IPS-NIHi7 (cell line): ENCODE measurements at regions not wholly inside any gene's neighbourhood (a gene's known extent, or its start where the extent isn't known, plus 50 kb on each side); places are given as distances from the start of the nearest gene placed in this dataset.

Experiments used
- DNase-seq: peaks from one replicate; pipeline ENCODE4 v3.0.0; 2012; ENCODE audit warnings: mixed read lengths; ENCODE audit errors: extremely low spot score

GRCh38 chr4:57249083-57249482, 138.9 kb upstream of the IGFBP7 start:
- no peak for DNase-seq

DNA sequence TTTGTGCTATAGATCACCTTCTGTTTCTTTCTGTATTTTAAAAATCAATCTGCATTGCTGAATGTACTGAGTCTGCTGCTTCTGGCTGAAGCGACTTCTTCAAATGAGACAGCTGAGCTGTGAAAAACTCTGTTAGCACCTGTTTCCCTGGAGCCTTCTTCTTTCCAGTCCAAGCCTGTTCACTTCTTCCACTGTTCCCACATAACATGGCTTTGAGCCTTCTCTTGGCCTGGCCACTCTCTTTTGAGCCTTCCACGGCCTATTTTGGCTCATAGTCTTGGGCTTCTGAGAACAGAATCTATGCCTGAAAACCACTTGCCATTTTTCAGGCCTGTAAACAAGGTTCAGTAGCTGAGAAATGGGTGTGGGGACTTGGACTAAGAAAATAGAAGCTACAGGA, 132.9 kb upstream of the IGFBP7 start:
- no peak for DNase-seq

DNA sequence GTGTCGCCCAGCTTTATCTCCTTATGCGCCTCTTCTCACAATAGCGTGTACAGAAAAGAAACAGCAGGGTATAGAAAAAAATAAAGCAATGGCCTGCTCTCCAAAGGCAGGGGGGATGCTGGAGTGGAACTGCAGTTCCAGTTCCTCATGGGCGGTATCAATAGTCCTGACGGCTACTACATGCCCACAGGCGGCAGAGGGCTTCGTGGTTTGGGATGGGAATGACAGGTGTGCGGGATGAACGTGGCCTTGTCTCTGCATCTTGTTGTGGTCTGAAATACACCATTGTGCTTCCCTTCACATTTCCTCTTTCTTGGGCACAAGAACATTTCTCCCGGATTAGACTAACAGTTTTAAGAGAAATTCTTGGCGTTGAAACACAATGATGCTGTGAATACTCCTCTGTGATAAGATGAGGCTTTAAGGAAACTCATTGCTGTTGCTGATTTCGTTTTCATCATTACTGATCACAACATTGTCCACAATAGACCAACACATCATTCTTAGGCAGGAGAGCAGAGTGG, 124.1 kb upstream of the IGFBP7 start:
- DNase-seq: no peak

DNA sequence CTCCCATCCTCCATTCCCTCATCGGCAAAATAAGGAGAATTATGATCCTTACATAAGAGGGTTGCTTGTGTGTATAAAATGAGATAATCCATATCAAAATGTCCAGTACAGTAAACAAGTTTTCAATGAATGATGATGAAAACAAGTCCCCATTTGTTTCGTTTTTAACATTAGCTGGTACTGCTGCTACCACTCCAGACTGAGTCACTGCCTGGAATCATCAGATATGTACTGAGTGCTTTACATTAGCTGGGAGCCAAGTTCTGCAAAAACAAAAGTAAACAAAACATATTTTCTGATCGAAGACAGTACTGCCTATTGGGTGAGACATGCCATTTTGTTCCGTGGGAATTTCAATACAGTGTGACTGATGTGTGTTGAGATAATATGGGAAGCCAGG, 123.2 kb upstream of the IGFBP7 start:
- DNase-seq: no peak

- no peak for DNase-seq
Observed at GRCh38 chr4:57231781-57232180, 121.6 kb upstream of the IGFBP7 start.

DNA sequence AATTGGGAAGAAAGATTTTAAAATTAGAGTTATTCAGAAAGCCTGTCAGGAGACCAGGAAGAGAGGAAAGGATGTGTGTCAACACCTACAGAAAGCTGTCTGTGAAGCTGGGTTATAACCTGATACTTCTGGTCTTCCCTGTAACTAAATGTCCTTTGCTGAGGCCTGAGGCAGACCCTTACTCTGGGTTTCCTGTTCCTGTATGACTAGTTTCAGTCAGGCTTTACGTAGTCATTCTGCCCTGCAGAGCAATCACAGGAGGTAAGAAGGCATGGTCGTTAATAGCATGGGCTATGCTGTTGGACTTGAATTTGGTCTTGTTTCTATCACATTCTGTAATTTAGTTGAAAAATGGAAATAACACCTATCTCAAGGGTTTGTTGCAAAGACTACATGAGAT, 110.5 kb upstream of the IGFBP7 start:
- DNase-seq: no peak

GRCh38 chr4:57220172-57220571, 110.0 kb upstream of the IGFBP7 start:
- no peak for DNase-seq

- no peak for DNase-seq
Observed at GRCh38 chr4:57219431-57219830, 109.2 kb upstream of the IGFBP7 start.

GRCh38 chr4:57214654-57215411, 104.6 kb upstream of the IGFBP7 start:
- DNase-seq: no peak

DNA sequence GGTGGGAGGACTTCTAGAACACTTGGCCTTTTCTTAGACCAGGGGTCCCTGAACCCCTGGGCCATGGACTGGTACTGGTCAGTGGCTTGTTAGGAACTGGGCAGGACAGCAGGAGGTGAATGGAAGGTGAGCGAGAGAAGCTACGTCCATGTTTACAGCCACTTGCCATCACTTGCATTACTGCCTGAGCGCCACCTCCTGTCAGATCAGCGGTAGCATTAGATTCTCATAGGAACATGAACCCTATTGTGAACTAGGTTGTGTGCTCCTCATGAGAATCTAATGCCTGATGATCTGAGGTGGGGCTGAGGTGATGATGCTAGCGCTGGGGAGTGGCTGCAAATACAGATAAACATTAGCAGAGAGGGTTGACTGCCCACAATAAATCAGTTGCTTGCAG, 100.9 kb upstream of the IGFBP7 start:
- no peak for DNase-seq

GRCh38 chr4:57206172-57206571, 96.0 kb upstream of the IGFBP7 start:
- no peak for DNase-seq

DNA sequence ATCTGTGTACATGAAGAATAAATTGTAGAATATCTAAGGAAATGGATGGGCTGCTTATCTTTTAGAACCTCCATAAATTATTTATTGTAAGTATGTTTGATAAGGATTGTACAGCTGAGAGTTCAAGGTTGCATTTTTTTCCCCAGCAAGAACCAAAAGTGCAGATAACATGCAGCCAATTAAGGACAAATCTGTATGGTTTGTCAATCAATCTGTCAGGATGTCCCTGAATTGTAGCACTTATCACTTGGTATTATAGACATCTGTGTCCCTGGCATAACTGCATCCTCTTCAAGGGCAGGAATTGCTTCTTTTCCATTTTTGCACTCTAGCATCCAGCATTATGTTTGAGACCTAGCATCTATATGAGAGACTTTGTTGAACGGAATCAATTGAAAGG, 95.4 kb upstream of the IGFBP7 start:
- DNase-seq: no peak

- DNase-seq: no peak
Observed at GRCh38 chr4:57200799-57201327, 90.7 kb upstream of the IGFBP7 start.

DNA sequence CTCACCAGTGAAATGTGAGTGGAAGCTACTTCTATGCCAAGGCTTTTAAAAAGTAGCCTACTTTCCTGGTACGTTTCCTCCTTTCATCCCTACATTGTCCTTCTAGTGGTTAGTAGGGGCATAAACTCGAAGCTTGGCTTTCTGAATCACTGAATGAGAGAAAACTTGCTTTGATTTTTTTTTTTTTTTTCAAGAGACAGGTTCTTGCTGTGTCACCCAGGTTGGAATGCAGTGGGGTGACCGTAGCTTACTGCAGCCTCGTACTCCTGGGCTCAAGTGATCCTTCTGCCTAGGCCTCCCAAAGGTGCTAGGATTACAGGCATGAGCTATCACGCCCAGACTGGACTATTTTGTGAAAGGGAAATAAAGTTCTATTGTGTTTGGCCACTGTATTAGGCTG, 89.1 kb upstream of the IGFBP7 start:
- no peak for DNase-seq

GRCh38 chr4:57195622-57196021, 85.4 kb upstream of the IGFBP7 start:
- DNase-seq: no peak

DNA sequence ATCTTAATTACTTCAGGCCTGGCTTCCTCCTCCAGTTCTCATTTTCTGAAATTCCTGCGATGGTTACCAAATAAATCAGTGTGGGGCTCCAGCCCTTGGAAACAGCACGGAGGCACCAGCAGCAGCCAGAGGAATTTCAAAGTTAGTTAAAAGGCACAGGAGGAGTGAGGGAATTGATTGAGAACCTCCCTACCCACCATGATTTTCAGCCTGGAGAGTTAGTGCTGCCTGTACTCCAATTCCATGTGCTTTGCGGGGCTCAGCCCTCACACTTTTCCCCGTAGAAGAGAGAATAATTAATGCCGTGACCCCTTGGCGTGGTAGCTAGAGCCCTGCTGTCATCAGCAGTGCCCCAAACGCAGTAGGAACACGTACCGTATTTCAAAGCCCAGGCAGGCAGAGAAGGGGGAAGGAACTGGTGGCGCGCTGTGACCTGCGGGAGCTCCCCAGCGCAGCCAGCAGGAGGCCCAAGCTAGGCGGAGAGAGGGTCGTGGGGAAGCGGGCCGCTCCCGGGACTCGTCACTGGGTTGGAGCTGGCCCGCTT, 84.0 kb upstream of the IGFBP7 start:
- peak; percentile 45 for DNase-seq

DNA sequence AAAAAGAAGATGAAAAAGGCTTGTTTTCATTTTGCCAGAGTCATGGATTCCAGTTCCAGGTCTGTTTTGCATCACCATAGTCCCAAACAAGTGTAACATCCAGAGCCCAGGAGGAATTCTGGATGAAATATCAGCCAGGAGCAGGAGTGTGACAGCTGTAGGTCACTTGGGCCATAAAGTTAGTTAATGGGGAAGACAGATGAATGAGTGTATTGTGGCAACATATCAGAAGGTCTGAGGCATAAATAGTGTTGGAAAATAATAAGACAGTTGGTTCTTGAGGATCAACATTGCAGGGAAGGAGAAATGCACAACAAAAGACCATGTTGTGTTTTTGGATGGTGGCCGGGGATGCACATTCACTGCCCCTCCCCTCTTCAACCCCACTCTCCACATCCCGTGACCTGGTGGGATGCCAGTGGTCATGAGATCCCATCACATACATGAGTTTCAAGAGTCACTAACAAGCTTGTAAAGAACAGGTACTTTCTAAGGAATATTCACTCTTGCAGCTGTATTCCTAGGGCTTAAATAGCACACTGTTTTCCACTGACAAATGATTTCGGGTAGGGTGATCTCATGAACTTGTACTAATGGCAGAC, 83.1 kb upstream of the IGFBP7 start:
- no peak for DNase-seq

- DNase-seq: peak; percentile 43
Observed at GRCh38 chr4:57191523-57192034, 81.4 kb upstream of the IGFBP7 start.

GRCh38 chr4:57190601-57191481, 80.7 kb upstream of the IGFBP7 start:
- DNase-seq: peak; percentile 68

DNA sequence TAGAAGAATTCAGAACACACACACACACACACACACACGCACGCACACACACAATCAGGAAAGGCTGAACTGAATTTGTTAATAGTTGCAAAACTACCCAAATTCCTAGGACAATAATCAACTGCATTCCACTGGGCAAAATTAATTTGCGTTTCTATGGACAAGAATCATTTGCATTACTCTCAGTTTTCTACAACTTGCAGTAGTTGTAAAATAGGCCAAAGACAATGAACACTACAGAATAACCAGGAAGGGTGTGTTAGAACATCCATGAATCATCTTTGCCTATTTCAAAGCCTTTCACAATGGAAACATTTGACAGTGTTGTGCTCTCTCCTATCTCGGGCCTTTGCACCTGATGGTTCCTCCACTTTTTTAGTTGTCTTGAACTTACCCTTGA, 77.1 kb upstream of the IGFBP7 start:
- no peak for DNase-seq

GRCh38 chr4:57184378-57185029, 74.3 kb upstream of the IGFBP7 start:
- no peak for DNase-seq
